ENCODE measurements at regions not wholly inside any gene's neighbourhood (a gene's known extent, or its start where the extent isn't known, plus 50 kb on each side); places are given as distances from the start of the nearest gene placed in this dataset.

DNA sequence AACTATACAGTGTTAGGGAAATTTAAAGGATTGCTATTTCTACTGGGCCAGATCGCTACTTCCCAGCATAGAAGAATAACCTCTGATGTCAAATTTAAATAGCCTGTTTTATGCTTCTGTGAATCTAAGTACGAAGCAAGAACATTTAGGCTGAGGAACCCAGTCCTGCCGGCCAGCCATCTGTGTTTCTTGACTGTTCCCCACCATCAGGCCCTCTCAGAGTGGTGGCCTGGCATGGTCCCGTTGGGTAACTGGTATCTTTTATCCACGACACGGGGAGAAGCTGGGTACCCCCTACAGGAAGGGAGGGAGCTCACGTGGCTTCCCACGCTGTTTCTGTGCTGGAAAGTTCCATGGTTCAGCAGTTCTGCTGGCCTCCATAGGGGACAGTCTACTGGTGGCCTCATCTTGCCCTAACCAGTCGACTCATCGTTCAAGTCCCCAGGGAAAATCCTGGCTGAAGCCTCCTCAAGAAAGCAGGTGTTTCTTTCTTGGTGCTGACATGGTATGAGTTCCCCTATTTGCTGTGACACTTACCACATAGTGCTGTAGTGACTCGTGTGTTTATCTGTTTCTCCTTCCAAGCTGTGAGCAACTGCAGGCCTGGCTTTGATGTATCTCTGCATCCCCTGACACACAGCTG, 201.7 kb upstream of the NLRP1 start:
- peak; percentile 27 for DNase-seq (ENCODE audit: low read depth, low spot score)

DNA sequence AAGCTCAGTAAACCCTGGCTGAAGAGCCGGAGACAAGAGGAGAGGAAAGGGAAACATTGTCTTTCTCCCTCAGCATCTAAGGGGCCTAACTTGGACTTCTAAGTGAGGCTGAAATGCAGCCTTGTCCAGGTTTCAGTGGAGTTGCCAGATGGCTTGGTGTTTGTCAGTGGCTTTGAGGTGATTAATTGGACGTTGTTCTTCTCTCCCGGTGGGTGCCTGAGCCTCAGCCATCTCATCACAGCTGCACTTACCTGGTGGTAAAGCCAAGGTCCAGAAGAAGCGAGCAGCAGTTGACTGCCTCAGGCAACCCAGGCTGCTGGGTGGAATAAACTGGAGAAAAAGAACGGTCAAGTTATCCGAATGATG, 202.2 kb upstream of the NLRP1 start:
- DNase-seq (ENCODE audit: low read depth, low spot score), result no peak

DNA sequence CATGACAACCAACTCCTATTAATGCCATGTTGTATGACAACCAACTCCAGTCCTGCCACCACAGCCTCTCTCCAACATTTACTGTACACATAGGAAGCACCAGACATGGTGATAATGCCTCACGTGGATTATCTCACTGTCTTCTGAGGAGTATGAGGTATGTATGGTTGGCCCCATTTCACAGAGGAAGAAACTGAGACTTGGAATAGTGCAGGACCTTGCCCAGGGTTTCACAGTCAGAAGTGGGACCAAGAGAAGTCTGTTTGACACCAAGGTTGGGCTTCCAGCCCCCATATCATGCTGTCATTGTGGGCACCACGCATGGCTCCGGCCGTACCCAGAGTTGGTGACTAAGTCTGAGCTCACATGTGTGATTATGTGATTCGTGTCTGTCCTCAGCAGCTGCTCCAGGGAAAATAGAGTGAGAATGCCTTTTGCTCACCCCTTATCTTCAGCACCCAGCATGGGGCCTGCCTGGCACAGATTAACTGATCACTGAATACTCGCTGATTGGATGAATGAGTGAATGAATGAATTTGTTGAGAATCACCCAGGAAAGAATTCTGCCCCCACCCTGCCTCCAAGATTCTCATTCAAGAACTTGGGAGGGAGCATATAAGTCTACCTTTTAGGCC, 204.1 kb upstream of the NLRP1 start:
- DNase-seq (ENCODE audit: low read depth, low spot score), result peak; percentile 59

DNA sequence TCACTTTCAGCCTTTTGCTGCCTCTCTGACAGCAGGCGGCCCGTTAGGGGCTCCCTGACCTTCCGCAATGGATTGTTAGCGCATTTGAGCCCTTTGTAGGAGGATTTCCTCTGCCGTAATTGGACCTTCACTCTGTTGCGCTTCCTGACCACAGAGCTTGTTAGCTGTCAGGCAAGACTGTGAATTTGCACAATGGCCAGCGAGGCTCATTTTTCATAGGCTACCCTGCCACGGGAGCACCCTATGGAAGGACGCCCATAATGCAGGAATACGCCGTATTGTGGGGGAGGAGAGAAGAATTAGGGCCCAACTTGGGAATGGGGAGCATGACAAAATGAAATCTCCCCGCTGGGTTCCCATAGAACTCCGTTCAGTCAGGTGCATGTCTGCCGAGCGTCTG, 205.2 kb upstream of the NLRP1 start:
- peak; percentile 76 for DNase-seq (ENCODE audit: low read depth, low spot score)

DNA sequence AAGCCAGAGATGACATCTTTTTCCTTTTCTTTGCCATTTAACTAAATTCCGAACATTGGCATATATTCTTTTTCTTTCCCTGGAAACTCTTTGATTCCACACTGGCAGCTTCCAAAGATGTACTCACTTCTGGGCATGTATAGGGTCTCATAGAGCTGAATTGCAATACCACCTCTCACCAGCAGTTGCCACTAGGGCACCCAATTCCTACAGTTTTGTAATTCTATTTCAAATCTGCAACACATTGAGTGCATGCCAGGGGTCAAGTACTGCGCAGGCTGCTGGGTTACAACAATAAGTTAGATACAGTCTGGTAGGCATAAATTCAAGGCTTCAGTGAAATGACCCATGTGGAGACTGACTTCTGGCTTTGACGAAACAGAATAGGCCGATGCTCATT, 208.8 kb upstream of the NLRP1 start:
- no peak for DNase-seq (ENCODE audit: low read depth, low spot score)

DNA sequence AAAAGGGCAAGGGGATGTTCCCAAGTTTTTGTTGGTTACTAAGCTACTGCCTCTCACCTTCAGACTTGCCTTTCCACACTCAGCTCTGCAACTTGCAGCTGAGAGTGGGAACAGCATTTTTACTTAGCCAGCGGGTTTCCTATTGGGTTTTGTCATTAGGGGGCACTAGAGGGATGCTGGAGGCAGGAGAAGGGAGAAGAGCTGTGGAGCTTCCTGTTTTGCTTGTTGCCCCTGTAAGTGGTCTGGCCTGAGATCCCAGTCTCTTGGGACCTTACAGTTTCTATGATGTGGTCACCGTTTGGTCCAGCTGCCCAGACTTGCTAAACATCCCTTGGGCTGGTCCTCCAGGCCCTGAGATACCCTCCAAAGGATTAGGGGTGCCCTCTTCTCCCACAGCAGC, 209.6 kb upstream of the NLRP1 start:
- DNase-seq (ENCODE audit: low read depth, low spot score), result peak; percentile 18

DNA sequence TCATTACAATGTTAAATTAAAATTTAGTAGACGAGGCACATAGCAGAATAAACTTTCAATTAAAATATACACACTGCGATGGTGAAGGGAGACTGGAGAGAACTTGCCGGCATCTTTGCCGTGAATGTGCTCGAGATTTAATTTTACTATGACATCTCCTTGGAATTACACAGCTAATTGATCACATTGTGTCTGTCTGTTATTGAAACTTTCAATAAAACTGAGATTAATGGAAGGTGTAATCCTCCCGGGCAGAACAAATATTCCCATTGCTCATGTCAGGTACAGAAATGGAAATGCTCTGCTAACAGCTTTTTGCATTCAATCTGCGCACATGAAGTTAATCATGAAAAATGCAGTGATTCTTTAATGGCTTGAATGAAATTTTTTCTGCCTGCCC, 210.1 kb upstream of the NLRP1 start:
- DNase-seq (ENCODE audit: low read depth, low spot score), result no peak

DNA sequence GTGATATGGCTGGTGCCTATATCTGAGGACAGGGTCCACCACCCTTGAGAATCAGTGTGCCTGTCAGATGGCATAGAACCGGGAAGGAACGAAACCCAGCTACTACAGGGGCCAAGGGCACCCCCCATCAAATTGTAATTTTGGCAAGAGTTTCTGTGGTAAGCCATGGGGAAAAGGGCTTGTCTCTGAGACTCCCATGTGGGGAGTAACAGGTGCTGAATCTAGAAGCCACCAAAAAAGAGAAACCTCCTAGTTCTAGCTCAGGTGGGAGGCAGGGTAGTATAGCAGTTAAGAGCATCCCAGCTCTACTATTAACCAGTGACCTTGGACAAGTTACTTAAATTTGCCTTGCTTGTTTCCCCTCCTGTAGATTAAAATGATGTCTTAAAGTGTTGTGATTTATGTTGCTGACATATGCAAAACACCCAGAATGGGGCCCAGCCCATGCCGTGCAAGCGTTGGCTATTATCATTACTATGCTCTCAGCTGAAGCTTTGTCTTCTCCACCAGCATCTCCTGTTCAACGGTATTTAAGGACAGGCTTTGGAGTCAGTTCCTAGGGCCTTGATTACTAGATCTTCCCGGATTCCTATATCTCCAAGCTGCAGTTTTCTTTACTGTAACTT, 210.7 kb upstream of the NLRP1 start:
- no peak for DNase-seq (ENCODE audit: low read depth, low spot score)

DNA sequence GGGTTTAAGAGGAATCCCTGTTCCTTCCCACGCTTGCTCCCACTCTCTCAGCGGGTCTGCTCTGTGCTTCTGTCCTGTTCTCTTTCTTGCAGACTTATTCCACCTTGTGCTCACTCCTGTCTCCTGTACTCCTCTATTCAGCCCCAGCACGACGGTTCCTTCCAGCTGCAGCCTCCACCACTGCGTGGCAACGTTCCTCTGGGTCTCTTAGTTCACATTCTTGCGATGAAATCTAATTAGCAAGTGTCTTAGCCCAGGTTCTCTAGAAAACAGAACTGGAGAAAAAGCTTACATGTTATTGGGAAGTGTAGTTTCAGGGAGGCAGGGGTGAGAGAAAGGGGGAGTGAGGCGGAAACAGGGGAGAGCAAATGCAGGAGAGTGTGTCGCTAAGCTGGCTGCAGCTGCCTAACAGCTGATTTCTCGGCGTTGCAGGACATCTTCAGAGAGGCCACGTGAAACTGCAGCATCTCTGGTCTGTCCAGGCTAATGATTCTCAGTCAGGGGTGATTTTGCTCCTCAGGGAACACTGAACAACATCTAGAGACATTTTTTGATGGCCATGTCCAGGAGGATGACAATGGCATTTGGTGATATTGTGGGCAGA, 213.2 kb upstream of the NLRP1 start:
- no peak for DNase-seq (ENCODE audit: low read depth, low spot score)

DNA sequence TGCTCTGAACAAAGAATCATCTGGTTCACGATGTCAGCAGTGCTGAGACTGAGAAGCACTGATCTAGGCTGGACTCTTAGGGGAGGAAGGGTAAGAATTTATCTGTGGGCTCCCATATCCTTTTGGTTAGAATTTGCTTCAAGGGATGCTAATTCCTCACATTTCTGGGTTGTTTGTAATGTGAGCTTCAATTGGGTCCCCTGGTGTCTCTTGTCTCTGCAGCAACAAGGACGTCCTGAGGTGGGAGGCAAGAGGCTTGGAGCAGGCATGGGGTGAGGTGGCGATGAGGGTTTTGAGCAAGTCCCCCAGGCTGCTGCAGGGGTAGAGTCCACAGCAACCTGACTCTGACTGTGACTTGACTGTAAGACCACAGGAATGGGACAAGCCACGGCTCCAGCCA, 213.8 kb upstream of the NLRP1 start:
- DNase-seq (ENCODE audit: low read depth, low spot score), result peak; percentile 46

DNA sequence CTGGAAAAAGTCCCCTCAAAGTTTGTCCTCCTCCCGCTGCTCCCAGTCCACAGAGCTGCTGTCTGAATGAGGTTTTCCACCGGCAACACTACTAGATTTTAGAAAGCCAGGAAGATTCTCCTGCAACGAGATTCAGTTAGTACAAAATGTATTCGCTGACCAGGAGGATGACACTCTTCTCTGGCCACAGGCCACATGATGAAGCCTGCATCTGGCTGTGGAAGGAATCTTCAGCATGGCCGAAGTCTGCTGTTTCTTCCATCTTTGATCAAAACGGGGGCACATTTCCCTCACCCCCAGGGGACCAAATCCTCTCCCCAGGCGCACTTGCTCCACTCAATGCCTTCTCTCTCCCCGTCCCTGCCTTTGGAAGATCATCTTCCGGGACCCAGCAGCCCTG, 215.8 kb upstream of the NLRP1 start:
- no peak for DNase-seq (ENCODE audit: low read depth, low spot score)

DNA sequence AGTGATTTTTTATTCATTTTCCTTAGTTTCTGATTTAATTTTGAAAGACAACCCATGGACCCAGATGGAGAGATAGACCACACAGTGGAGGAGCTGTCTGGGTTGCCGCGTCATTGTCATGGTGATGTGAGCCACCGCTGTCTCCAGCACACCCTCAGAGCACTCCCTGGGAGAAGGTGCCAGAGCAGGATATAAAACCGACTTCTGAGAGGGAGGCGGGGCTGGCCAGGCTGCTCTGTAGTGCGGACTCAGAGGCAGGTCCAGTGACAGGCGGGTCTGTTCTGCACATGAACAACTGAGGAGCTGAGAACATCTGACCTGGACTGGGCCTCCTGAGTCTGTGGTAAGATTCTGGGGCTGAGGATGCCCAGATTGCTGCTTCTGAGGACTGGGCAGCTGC, 216.3 kb upstream of the NLRP1 start:
- DNase-seq (ENCODE audit: low read depth, low spot score), result no peak

DNA sequence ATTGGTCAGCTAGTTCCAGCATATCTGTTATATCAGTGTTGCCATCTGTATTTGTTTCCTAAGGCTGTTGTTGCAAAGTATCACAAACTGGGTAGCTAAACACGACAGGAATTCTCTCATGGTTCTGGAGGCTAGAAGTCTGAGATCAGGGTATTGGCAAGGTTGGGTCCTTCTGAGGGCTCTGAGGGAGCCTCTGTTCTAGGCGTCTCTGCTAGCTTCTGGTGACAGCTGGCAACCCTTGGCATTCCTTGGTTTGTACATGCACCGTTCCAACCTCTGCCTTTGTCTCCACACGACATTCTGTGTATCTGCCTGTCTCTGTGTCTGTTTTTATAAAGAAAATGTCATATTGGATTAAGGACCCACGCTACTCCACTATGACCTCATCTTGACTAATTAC, 219.9 kb upstream of the NLRP1 start:
- DNase-seq (ENCODE audit: low read depth, low spot score), result peak; percentile 20

DNA sequence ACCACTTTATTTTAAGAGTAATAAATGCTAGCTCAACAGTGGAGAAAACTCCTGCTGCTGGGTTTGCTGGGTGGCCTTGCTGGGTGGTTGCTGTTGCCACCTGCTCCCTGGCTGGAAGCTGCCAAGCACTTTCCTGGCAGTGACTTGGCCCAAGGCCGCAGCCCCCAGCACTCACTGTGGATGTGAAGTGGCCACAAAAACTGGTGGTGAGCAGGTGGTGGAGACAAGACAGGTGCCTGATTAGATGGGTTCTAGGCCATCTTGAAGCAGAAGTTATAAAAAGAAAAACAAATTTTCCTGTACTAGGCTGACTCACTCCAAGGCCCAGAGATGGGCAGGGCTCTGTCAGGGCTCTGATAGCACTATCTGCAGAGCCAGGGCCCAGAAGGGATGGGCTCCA, 224.7 kb upstream of the NLRP1 start:
- DNase-seq (ENCODE audit: low read depth, low spot score), result no peak

DNA sequence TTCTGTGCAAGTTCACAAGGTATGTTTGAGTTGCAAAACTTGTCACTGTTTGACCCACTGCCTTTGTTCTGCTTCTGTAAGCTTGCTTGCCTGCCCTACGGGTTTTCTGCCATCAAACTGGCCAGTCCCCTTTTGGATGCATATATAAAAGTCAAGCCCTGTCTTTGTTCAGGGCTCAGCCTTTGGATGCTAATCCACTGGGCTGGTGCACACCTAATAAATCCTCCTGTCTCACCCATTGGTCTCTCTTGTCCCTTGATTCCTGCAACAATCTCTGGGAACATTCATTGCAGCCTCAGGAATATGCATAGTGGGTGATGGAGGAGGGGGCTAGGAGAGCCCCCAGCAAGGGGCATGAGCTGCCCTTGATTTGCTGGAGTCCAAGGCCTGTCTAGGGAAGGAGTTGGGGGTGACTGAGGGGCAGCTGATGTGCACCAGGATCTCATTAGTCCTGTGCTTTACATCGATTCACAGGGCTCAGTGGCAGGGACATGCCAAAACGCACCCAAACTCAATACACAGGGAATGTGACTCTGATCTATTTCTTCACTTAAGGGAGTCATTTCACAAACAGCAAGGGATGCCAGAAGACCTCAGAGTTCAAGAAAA, 225.4 kb upstream of the NLRP1 start:
- DNase-seq (ENCODE audit: low read depth, low spot score), result no peak

DNA sequence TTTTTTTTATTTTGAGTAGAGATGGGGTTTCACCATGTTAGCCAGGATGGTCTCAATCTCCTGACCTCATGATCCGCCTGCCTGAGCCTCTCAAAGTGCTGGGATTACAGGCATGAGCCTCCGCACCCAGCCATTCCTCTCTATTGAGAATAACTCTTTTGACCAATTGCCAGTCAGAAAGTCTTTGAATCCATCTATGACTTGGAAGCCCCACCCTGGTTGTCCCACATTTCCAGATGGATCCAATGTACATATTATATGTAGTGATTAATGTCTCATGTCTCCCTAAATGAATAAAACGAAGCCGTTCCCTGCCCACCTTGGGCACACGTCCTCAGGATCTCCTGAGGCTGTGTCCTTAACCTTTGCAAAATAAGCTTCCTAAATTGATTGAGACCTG, 228.3 kb upstream of the NLRP1 start:
- no peak for DNase-seq (ENCODE audit: low read depth, low spot score)

DNA sequence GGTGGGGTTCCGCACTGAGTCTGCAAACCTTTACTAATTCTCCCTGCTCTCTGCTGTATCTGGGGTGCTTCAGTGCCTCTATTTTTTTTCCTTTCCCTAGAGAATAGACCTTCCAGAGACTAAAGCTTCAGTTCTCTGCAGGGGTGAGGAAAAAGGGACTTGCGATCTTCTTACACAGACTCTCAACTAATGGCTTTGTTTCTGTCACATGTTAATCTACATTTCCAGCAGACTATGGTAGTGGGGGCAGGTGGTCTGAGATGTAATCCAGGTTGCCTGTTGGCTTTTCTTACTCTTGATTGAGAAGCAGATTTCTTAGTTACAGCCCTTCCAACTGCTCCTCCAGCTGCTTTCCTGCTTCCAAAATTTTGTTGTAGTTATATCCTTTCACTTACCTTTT, 229.0 kb upstream of the NLRP1 start:
- DNase-seq (ENCODE audit: low read depth, low spot score), result no peak

DNA sequence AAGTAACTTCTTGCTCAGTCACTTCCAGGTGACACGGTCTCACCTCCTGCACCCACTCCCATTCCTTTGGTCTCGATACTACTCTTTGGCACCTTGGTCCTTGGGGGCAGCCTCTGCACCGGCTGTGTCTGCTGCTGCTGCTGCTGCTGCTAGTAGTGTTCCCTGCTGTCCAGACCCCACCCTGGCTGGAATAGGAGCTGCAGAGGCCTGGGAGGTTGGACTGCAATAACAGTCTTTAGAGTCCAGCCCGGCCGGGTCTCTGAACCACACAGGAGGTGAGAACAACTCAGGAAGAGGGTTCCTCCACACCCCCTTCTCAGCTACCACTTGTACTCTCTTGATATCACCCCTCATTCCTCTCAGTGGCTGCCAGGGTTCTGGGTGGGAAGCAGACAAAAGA, 231.1 kb upstream of the NLRP1 start:
- no peak for DNase-seq (ENCODE audit: low read depth, low spot score)

DNA sequence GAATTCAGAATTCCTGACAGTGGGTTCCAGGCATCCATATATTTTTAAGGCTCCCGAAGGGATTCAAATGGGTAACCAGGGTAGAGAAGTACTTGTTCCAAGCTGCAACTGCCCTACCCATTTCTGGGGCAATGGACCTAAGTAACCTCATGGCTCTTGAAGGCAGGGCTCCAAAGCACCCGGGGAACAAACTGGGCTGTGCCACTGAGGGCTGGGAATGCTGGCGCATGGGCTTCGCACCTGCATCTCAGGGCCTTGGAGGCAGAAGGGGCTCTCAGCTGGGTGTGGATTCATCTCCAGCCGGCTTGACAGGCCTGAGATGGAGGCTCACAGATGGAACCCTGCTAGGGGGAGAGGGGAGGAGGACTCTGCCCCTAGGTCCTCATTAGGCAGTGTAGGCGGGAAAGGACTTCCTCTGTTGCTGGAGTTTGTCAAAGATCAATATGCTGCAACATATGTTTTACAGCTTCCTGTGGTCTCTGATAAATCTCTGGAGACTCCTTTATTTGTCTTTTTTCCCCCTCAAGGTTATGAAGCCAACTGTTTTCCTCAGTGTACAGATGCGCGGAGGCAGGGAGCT, 232.3 kb upstream of the NLRP1 start:
- no peak for DNase-seq (ENCODE audit: low read depth, low spot score)

DNA sequence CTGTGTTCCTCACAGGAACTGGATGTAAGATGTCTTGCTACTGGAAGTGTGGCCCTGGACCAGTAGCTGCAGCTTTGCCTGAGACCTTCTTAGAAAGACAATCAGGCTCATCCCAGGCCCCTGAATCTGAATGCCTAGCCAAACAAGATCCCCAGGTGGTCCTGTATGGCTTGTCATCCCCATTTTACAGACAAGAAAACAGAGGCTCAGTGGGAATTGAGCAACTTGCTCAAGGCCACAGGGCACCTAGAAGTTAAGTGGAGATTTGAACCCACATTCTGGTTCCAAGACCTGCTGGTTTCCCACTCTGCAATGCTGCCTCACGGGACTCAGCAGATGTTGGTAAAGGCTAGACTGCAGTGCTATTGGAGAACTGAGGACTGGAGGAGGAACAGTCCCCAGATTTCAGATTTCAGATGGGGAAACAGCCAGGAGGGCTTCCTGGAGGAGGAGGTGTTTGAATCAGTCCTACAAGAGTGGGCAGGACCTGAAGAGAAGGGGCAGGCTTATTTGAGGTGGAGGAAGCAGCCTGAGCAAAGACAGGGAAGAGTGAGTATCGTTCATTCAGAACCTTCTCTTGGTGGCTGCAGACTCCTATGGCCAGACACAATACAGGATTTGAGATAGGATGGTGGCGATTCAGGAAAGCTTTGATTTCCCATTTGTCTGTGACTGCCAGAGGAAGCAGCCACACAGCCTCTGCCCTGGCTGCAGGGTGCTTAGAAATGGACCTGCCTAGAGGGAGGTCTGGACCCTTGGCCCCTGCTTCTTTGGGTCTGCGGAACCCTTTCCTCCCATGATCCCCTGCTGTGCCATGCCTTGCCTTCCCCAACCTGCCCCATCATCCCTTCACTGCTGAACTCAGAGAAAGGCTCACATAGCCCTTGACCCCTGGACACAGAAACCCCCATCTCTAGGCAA, 233.4 kb upstream of the NLRP1 start:
- DNase-seq (ENCODE audit: low read depth, low spot score), result no peak

DNA sequence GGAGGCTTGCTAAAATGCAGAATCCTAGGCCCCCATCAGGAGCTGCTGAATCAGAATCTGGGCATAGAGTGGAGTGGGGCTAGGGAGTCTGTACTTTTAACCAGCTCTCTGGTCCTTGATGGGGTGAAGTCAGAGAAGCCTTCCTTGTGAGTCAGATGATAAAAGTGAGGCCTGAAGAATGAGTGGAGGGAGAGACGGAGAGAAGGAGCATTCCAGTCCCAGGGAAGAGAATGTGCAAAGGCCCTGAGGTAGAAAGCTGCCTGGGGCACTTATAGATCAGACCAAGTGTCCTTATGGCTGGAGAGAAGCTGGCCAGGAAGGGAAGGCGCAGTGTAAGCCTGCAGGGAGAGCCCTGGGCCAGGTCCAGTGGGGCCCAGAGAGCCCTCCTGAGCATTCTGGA, 235.1 kb upstream of the NLRP1 start:
- DNase-seq (ENCODE audit: low read depth, low spot score), result no peak

Data from astrocyte of the hippocampus (primary cell).